Adrenal gland (tissue), 9 donors: ENCODE measurements at regions not wholly inside any gene's neighbourhood (a gene's known extent, or its start where the extent isn't known, plus 50 kb on each side); places are given as distances from the start of the nearest gene placed in this dataset.

Experiments used
- DNase-seq, 7 donors: peaks; one replicate each; pipeline ENCODE4 v3.0.0-alpha.2; 2019 to 2020
- H3K27ac ChIP-seq, 5 donors: fragments of 200-600 bp; sonication (generic) in 4 of 5; 1 replicate in 3 of 5; 2 replicates in 2 of 5; pipeline versions ENCODE4 v1.5.1 to v1.8.0; 2016 to 2020; ENCODE audit warnings: mild to moderate bottlenecking in 1 of 5
- H3K27me3 ChIP-seq: fragments of 200-600 bp; 2 replicates; pipeline ENCODE4 v1.8.0; 2021
- H3K36me3 ChIP-seq, 2 donors: fragments of 200-600 bp; replicated peaks in 1 of 2; 1 replicate in 1 of 2; 2 replicates in 1 of 2; pipeline versions ENCODE4 v1.5.1 to v1.8.0; 2018 to 2022
- H3K4me1 ChIP-seq, 2 donors: fragments of 200-600 bp; replicated peaks in 1 of 2; 1 replicate in 1 of 2; 2 replicates in 1 of 2; pipeline versions ENCODE4 v1.5.1 to v1.8.0; 2018 to 2021
- H3K4me3 ChIP-seq, 4 donors: fragments of 200-600 bp; sonication (generic) in 3 of 4; one replicate each; pipeline ENCODE4 v1.5.1; 2016 to 2018
- H3K9me3 ChIP-seq, 3 donors: fragments of 200-600 bp; sonication (generic) in 1 of 3; replicated peaks in 1 of 3; 1 replicate in 2 of 3; 2 replicates in 1 of 3; pipeline versions ENCODE4 v1.5.1 to v1.8.0; 2016 to 2021
- CTCF ChIP-seq, 6 experiments: fragments of 450-650 bp in 4 of 6; fragments of 200-600 bp in 2 of 6; sonication (generic) in 1 of 6; IDR thresholded peaks; 1 replicate in 5 of 6; 2 replicates in 1 of 6; pipeline versions ENCODE4 v1.5.1 to v1.8.0; 2016 to 2021; ENCODE audit warnings: antibody characterized with exemption in 6 of 6, mild to moderate bottlenecking in 2 of 6, moderate library complexity in 1 of 6
- POLR2A ChIP-seq, 2 donors: fragments of 450-650 bp; IDR thresholded peaks; one replicate each; pipeline ENCODE4 v1.6.1; 2017; ENCODE audit warnings: antibody characterized with exemption in 2 of 2, mild to moderate bottlenecking in 2 of 2, moderate library complexity in 1 of 2
- WGBS, 4 donors: extraction: QIAGEN DNeasy Blood & Tissue Kit in 2 of 4; methylation state at CpG; one replicate each; pipeline versions ENCODE4 v1.1.5 to v1.1.7; 2013 to 2017; 5-methylcytosine and 5-hydroxymethylcytosine counted together
- intact Hi-C, 2 donors: fragments of 100-400 bp; cut with DNase I; formaldehyde crosslinking; loops; one replicate each; pipeline versions ENCODE4 v1.14.1 to v1.15.0; 2022 to 2023
- donor health status: healthy with polysubstance abuse.
- donor health status: Bipolar disorder and iron deficiency.
- donor health status: DM: yes; HTN: yes; CAD: no.
- donor health status: DM: no; HTN: no; CAD: no.
- donor health status: DM: no; HTN: no; CAD: no.

GRCh38 chr7:16223963-16224707 lies 197.2 kb downstream of the CRPPA start:
- Histone ChIP-seq H3K27ac (no peak overlapping the region), H3K4me1 (no peaks in the 10 kb centered on the region), H3K36me3 (no peaks in the 10 kb centered on the region), H3K4me3 (no peak overlapping the region), H3K27me3 (no peaks in the 10 kb centered on the region), H3K9me3 (no peaks in the 10 kb centered on the region)
- no peak for DNase-seq
- TF ChIP-seq CTCF (IDR thresholded peaks at IDR 0.05): no peak
- TF ChIP-seq POLR2A (IDR thresholded peaks at IDR 0.05): no peak
- intact Hi-C loops: no loop called here
- 81 to 87% (median 84%) methylated on average over 8 of the region's 8 CpGs for WGBS, 4 donors

GRCh38 chr7:16212610-16213009 lies 208.7 kb downstream of the CRPPA start:
- intact Hi-C loops: no loop called here
- DNase-seq: no peak
- no peaks in the 10 kb centered on the region for H3K4me1 ChIP-seq
- H3K27me3 ChIP-seq: no peaks in the 10 kb centered on the region
- no peaks in the 10 kb centered on the region for H3K36me3 ChIP-seq
- H3K9me3 ChIP-seq: no peaks in the 10 kb centered on the region
- H3K27ac ChIP-seq: no peak overlapping the region
- no peak for TF ChIP-seq POLR2A (IDR thresholded peaks at IDR 0.05)
- H3K4me3 ChIP-seq: no peak overlapping the region
- 84 to 86% (median 85%) methylated on average over 3 of the region's 3 CpGs for WGBS, 4 donors

- H3K27me3 ChIP-seq: no peaks in the 10 kb centered on the region
- no peak overlapping the region for H3K4me3 ChIP-seq
- no peaks in the 10 kb centered on the region for H3K36me3 ChIP-seq
- no peaks in the 10 kb centered on the region for H3K4me1 ChIP-seq
- DNase-seq: no peak
- intact Hi-C loops: no loop called here
- WGBS, 4 donors: 79 to 90% (median 86%) methylated on average over 4 of the region's 4 CpGs
- H3K9me3 ChIP-seq: no peaks in the 10 kb centered on the region
- no peak for TF ChIP-seq POLR2A (IDR thresholded peaks at IDR 0.05)
- no peak for TF ChIP-seq CTCF (IDR thresholded peaks at IDR 0.05)
- H3K27ac ChIP-seq: no peak overlapping the region
Measured at GRCh38 chr7:16212032-16212431, 209.3 kb downstream of the CRPPA start.

GRCh38 chr7:16211402-16211925 lies 209.9 kb downstream of the CRPPA start:
- TF ChIP-seq POLR2A (IDR thresholded peaks at IDR 0.05) (no peak), CTCF (IDR thresholded peaks at IDR 0.05) (no peak)
- H3K9me3 ChIP-seq: no peaks in the 10 kb centered on the region
- no peaks in the 10 kb centered on the region for H3K27me3 ChIP-seq
- no peaks in the 10 kb centered on the region for H3K4me1 ChIP-seq
- intact Hi-C loops: no loop called here
- WGBS, 4 donors: 90 to 94% (median 92%) methylated on average over 6 of the region's 6 CpGs
- H3K27ac ChIP-seq: no peak overlapping the region
- DNase-seq: no peak
- no peak overlapping the region for H3K4me3 ChIP-seq
- no peaks in the 10 kb centered on the region for H3K36me3 ChIP-seq

GRCh38 chr7:16210171-16210570 lies 211.2 kb downstream of the CRPPA start:
- 91 to 96% (median 93%) methylated on average over 2 of the region's 2 CpGs for WGBS, 4 donors
- TF ChIP-seq CTCF (IDR thresholded peaks at IDR 0.05) (no peak), POLR2A (IDR thresholded peaks at IDR 0.05) (no peak)
- intact Hi-C loops: no loop called here
- Histone ChIP-seq H3K9me3 (no peaks in the 10 kb centered on the region), H3K4me1 (no peaks in the 10 kb centered on the region), H3K4me3 (no peak overlapping the region), H3K27me3 (no peaks in the 10 kb centered on the region), H3K36me3 (no peaks in the 10 kb centered on the region), H3K27ac (no peak overlapping the region)
- DNase-seq: no peak
